Effector memory CD4-positive, alpha-beta T cell (primary cell): ENCODE measurements at regions not wholly inside any gene's neighbourhood (a gene's known extent, or its start where the extent isn't known, plus 50 kb on each side); places are given as distances from the start of the nearest gene placed in this dataset.
"Not testable (repeated sequence)": the region's sequence is repeated elsewhere in the genome, so short reads cannot be mapped to it uniquely, and the experiment has no call there.

Source experiments
- DNase-seq, 3 donors: peaks; one replicate each; pipeline ENCODE4 v3.0.0-alpha.2; 2020
- H3K27ac ChIP-seq: 2 replicates; pipeline ENCODE4 v1.7.0; 2013; ENCODE audit warnings: mild to moderate bottlenecking, low read length, moderate library complexity; ENCODE audit not compliant: insufficient read depth, poor library complexity, severe bottlenecking
- H3K27me3 ChIP-seq: replicated peaks from 2 replicates; pipeline ENCODE4 v1.7.0; 2013; ENCODE audit warnings: mild to moderate bottlenecking, low read length; ENCODE audit not compliant: insufficient read depth, control insufficient read depth, poor library complexity, severe bottlenecking
- H3K36me3 ChIP-seq: 2 replicates; pipeline ENCODE4 v1.7.0; 2013; ENCODE audit warnings: mild to moderate bottlenecking, low read length, moderate library complexity; ENCODE audit not compliant: control insufficient read depth, insufficient read depth
- H3K4me1 ChIP-seq: 2 replicates; pipeline ENCODE4 v1.7.0; 2013; ENCODE audit warnings: low read length, mild to moderate bottlenecking; ENCODE audit not compliant: control insufficient read depth, insufficient read depth, poor library complexity, severe bottlenecking
- H3K4me3 ChIP-seq: 2 replicates; pipeline ENCODE4 v1.7.0; 2013; ENCODE audit warnings: low read length, low read depth, mild to moderate bottlenecking; ENCODE audit not compliant: insufficient read depth, poor library complexity, severe bottlenecking
- H3K9me3 ChIP-seq: 2 replicates; pipeline ENCODE4 v1.7.0; 2013; ENCODE audit warnings: mild to moderate bottlenecking, low read length, moderate library complexity; ENCODE audit not compliant: control insufficient read depth

DNA sequence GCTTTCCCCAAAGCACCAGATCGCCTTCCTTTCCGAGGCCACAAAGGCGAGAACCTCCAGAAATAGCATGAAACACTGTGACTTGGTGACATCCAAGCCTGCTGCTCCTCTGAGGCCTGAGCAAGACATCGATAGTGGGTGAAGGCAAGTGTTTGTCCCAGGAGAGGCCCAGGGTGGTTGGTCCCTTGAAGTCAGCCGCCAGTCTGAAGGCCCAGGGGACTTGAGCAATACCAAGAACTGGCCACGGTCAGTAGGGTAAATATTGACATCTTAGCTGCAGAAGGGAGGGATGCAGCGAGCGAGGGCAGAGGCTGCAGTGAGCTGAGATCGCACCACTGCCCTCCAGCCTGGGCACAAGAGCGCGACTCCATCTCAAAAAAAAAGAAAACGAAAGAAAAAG is 1533.5 kb downstream of the REEP3 start:
- not testable (repeated sequence) for H3K4me3 ChIP-seq, H3K36me3 ChIP-seq, DNase-seq, H3K27ac ChIP-seq, H3K27me3 ChIP-seq, H3K9me3 ChIP-seq, H3K4me1 ChIP-seq

DNA sequence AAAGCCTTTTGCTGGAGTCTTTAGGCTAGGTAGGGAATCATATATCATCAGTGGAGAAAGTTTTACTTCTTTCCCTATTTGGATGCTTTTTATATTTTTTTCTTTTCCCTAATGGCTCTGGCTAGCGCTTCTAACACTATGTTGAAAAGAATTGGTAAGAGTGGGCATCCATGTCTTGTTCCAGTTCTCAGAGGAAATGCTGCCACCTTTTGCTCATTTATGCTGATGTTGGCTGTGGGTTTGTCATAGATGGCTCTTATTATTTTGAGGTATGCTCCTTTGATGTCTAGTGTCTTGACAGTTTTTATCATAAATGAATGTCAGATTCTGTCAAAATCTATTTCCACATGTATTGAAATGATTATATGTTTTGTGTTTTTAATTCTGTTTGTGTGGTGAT is 1544.1 kb downstream of the REEP3 start:
- Histone ChIP-seq H3K27ac (no peak overlapping the region), H3K9me3 (no peaks in the 10 kb centered on the region), H3K36me3 (no peaks in the 10 kb centered on the region), H3K4me3 (no peak overlapping the region), H3K27me3 (no peaks in the 10 kb centered on the region), H3K4me1 (no peaks in the 10 kb centered on the region)
- no peak for DNase-seq

DNA sequence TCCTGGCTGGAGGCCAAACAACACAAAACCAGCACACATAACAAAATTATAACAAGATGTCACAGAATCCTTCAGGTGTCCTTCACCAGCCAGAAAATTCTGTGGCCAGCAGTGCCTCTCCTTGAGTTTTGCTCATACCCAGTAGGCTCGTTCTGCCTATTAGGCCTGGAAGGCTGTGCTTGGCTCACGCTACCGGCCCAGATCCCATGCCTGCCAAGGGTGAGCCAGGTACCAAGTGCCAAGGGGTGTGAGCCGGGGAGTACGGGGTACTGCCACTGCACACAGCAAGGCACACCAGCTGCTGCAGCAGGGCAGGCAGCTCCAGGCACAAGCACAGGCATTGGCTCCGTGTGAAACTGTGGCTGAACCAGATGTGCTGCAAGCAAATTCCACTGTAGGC is 1562.0 kb downstream of the REEP3 start:
- Histone ChIP-seq H3K36me3 (no peaks in the 10 kb centered on the region), H3K27ac (no peak overlapping the region), H3K4me3 (no peak overlapping the region), H3K27me3 (no peaks in the 10 kb centered on the region), H3K4me1 (no peaks in the 10 kb centered on the region), H3K9me3 (no peaks in the 10 kb centered on the region)
- no peak for DNase-seq

DNA sequence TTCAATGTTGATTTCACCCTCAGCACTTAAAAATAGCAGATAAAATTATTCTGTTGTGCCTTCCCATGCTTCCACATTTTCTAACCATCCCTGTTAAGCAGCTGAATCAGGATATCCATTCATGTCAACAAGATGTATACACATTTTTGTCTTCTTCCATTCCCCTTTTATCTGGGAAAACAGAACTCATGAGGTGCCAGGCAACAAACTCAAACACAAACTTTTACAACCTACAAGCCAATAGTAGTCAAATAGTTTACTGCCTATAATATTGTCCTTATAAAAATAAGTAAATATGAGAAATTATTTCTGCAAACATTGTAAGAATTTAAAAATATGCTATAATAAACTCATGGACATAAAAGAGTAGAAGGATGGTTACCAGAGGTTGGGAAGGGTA is 1569.8 kb downstream of the REEP3 start:
- no peaks in the 10 kb centered on the region for H3K36me3 ChIP-seq
- no peaks in the 10 kb centered on the region for H3K4me1 ChIP-seq
- H3K4me3 ChIP-seq, result no peak overlapping the region
- H3K27me3 ChIP-seq, result no peaks in the 10 kb centered on the region
- DNase-seq, result no peak
- H3K9me3 ChIP-seq, result no peaks in the 10 kb centered on the region
- no peak overlapping the region for H3K27ac ChIP-seq

DNA sequence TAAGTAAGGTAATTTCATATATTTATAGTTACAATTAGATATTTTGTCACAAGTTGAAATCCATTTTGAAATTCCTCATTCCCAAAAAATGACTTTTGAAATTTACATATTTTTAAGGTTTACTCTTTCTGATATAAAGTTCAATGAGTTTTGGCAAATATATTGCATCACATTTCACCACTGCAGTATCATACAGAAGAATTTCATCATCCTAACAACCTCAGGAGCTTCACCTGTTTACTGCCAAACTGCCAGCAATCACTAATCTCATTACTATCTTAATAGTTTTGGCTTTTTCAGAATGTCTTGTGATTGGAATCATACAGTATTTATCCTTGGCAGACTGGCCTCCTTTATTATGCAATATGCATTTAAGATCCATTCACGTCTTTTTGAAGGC is 1578.9 kb downstream of the REEP3 start:
- Histone ChIP-seq H3K27me3 (no peaks in the 10 kb centered on the region), H3K27ac (no peak overlapping the region), H3K4me1 (no peaks in the 10 kb centered on the region), H3K4me3 (no peak overlapping the region), H3K36me3 (no peaks in the 10 kb centered on the region), H3K9me3 (no peaks in the 10 kb centered on the region)
- DNase-seq, result no peak

DNA sequence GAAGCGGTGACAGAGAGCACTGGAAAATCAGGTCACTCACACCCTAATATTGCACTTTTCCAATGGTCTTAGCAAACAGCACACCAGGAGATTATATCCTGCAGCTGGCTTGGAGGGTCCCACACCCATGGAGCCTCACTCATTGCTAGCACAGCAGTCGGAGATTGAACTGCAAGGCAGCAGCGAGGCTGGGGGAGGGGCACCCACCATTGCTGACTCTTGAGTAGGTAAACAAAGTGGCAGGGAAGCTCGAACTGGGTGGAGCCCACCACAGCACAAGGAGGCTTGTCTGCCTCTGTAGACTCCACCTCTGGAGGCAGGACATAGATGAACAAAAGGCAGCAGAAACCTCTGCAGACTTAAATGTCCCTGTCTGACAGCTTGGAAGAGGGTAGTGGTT is 1579.7 kb downstream of the REEP3 start:
- not testable (repeated sequence) for H3K9me3 ChIP-seq, H3K4me3 ChIP-seq, DNase-seq, H3K27ac ChIP-seq, H3K36me3 ChIP-seq, H3K27me3 ChIP-seq, H3K4me1 ChIP-seq

DNA sequence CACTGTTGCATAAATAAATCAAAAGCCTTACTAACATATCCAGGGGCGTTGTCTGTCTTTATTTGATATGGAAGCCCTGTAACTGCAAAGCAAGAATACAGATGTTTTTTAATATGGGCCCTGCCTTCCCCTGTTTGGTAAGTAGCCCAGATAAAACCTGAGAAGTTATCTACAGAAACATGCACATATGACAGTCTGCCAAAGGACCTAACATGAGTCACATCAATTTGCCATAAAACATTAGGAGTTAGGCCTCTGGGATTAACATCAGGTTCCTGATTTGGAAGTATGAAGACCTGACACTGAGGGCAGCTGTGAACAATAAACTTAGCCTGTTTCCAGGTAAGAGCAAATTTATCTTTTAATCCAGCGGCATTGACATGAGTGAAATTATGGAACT is 1588.8 kb downstream of the REEP3 start:
- no peaks in the 10 kb centered on the region for H3K9me3 ChIP-seq
- no peaks in the 10 kb centered on the region for H3K27me3 ChIP-seq
- H3K4me1 ChIP-seq, result no peaks in the 10 kb centered on the region
- H3K4me3 ChIP-seq, result no peak overlapping the region
- H3K36me3 ChIP-seq, result no peaks in the 10 kb centered on the region
- DNase-seq, result no peak
- no peak overlapping the region for H3K27ac ChIP-seq

DNA sequence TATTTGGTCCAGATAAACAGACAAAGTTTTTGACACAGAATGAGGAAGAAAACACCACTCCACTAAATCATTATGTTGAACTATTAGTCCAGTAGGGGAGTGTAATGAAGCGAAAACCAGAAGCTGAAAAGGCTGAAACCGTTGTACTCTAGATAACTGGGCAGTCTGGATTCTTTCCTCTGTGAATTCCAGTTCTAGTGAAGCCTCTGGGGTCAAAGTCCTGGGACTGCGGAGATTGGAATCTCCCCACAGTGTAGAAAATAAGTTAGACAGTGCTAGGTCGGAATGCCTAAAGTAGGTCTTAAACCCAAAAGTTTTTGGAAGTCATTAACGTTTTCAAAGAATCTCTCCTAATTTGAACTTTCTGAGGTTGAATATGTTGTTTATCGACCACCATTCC is 1589.9 kb downstream of the REEP3 start:
- not testable (repeated sequence) for H3K27me3 ChIP-seq, H3K4me3 ChIP-seq, DNase-seq, H3K36me3 ChIP-seq, H3K27ac ChIP-seq, H3K9me3 ChIP-seq, H3K4me1 ChIP-seq

DNA sequence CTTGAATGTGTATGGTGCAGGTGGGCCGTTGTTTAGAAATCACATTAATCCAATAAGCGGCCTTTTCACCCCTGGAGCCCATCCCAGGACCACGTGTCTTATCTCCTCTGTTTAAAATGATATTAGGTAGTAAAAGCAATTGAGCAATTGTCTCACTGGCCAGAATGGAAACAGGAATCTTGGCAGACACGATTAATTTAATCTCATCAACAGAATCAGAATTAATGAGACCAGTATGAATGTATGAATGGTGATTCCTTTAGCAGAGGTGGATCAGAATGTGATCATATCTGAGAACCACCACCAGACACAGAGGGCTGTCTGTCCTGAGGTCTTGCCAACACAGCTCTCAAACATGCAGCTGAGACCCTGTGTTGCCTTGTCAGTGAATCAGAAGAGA is 1591.4 kb downstream of the REEP3 start:
- H3K4me3 ChIP-seq, result no peak overlapping the region
- no peaks in the 10 kb centered on the region for H3K9me3 ChIP-seq
- H3K27me3 ChIP-seq, result no peaks in the 10 kb centered on the region
- H3K4me1 ChIP-seq, result no peaks in the 10 kb centered on the region
- H3K36me3 ChIP-seq, result no peaks in the 10 kb centered on the region
- H3K27ac ChIP-seq, result no peak overlapping the region
- no peak for DNase-seq

DNA sequence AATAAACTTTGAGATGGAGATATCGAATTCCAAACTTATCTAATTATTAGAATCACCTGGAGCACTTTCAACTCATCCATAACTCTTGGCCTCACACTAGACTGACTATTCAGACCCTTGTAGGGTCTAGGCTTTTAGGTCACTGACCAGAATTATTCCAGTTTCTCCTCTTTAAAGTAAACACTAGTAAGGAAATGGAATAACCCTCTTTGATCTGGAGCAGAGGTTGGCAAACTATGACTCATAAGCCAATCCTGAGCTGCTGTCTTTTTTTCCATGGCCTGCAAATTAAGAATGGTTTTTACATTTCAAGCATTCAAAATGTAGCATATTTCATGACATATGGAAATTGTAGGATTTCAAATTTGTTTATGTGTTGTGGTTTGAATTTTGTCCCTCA is 1601.9 kb downstream of the REEP3 start:
- Histone ChIP-seq H3K9me3 (no peaks in the 10 kb centered on the region), H3K4me1 (no peaks in the 10 kb centered on the region), H3K4me3 (no peak overlapping the region), H3K36me3 (no peaks in the 10 kb centered on the region), H3K27me3 (no peaks in the 10 kb centered on the region), H3K27ac (no peak overlapping the region)
- no peak for DNase-seq

DNA sequence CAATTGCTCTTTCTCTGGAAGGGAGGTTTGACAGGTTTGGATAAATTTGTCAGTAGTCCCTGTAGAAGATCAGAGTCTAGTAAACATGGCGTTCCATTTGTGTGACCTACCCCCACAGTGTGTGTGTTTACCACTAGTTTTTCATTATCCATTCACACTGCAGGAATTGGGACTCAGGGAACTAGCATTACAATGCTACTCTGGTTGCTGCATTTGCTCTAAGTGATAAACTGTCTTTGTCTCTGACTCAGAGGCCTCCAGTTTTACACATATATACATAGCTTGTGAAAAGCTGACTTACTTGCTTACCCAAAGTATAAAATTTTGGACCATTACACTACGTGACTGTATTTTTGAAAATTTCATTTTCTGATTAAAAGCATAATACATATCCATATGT is 1604.0 kb downstream of the REEP3 start:
- Histone ChIP-seq H3K27ac (no peak overlapping the region), H3K27me3 (no peaks in the 10 kb centered on the region), H3K4me1 (no peaks in the 10 kb centered on the region), H3K4me3 (no peak overlapping the region), H3K36me3 (no peaks in the 10 kb centered on the region), H3K9me3 (no peaks in the 10 kb centered on the region)
- DNase-seq, result no peak
